Spleen (tissue), 11 donors: ENCODE measurements at regions not wholly inside any gene's neighbourhood (a gene's known extent, or its start where the extent isn't known, plus 50 kb on each side); places are given as distances from the start of the nearest gene placed in this dataset.

Source experiments
- DNase-seq: peaks from one replicate; pipeline ENCODE4 v3.0.0-alpha.2; 2020
- H3K27ac ChIP-seq, 8 donors: fragments of 200-600 bp; sonication (generic) in 7 of 8; 1 replicate in 4 of 8; 2 replicates in 4 of 8; pipeline versions ENCODE4 v1.5.0 to v1.8.0; 2016 to 2021; ENCODE audit warnings: inconsistent platforms in 4 of 8, mild to moderate bottlenecking in 4 of 8, moderate library complexity in 1 of 8
- H3K27me3 ChIP-seq, 7 donors: fragments of 200-600 bp; sonication (generic) in 6 of 7; replicated peaks in 1 of 7; 1 replicate in 4 of 7; 2 replicates in 3 of 7; pipeline versions ENCODE4 v1.5.0 to v1.8.0; 2016 to 2021; ENCODE audit warnings: inconsistent platforms in 3 of 7, mild to moderate bottlenecking in 1 of 7
- H3K36me3 ChIP-seq, 6 donors: fragments of 200-600 bp; sonication (generic) in 5 of 6; 1 replicate in 4 of 6; 2 replicates in 2 of 6; pipeline versions ENCODE4 v1.5.0 to v1.8.0; 2016 to 2021; ENCODE audit warnings: inconsistent platforms in 2 of 6
- H3K4me1 ChIP-seq, 6 donors: fragments of 200-600 bp; sonication (generic) in 5 of 6; 1 replicate in 3 of 6; 2 replicates in 3 of 6; pipeline versions ENCODE4 v1.5.0 to v1.8.0; 2016 to 2021; ENCODE audit warnings: inconsistent platforms in 3 of 6
- H3K4me3 ChIP-seq, 8 donors: fragments of 200-600 bp; sonication (generic) in 7 of 8; 1 replicate in 4 of 8; 2 replicates in 4 of 8; pipeline versions ENCODE4 v1.5.0 to v1.8.0; 2016 to 2021; ENCODE audit warnings: inconsistent platforms in 4 of 8, mild to moderate bottlenecking in 4 of 8, moderate library complexity in 2 of 8
- H3K9me3 ChIP-seq, 8 donors: fragments of 200-600 bp; sonication (generic) in 7 of 8; 1 replicate in 4 of 8; 2 replicates in 4 of 8; pipeline versions ENCODE4 v1.5.0 to v1.8.0; 2016 to 2021; ENCODE audit warnings: inconsistent platforms in 4 of 8
- CTCF ChIP-seq, 11 experiments: fragments of 200-600 bp in 7 of 11; fragments of 450-650 bp in 4 of 11; sonication (generic) in 4 of 11; IDR thresholded peaks in 8 of 11; conservative IDR thresholded peaks in 3 of 11; 1 replicate in 7 of 11; 2 replicates in 4 of 11; pipeline versions ENCODE4 v1.4.0 to v1.8.0; 2016 to 2021; ENCODE audit warnings: antibody characterized with exemption in 11 of 11, inconsistent platforms in 4 of 11, mild to moderate bottlenecking in 1 of 11
- POLR2A ChIP-seq, 3 donors: fragments of 450-650 bp; IDR thresholded peaks; one replicate each; pipeline ENCODE4 v1.5.1; 2017; ENCODE audit warnings: antibody characterized with exemption in 3 of 3, mild to moderate bottlenecking in 1 of 3
- POLR2AphosphoS5 ChIP-seq, 3 donors: sonication (generic); formaldehyde crosslinking; IDR thresholded peaks; one replicate each; pipeline ENCODE4 v1.5.1; 2017; ENCODE audit warnings: antibody characterized with exemption in 3 of 3
- WGBS, 5 donors: extraction: QIAGEN DNeasy Blood & Tissue Kit in 3 of 5; methylation state at CpG; one replicate each; pipeline versions ENCODE4 v1.1.5 to v1.1.7; 2013 to 2018; 5-methylcytosine and 5-hydroxymethylcytosine counted together
- intact Hi-C: fragments of 100-400 bp; cut with DNase I; formaldehyde crosslinking; loops from one replicate; pipeline ENCODE4 v1.15.0; 2023; ENCODE audit warnings: low total_unique reads
- donor health status: healthy with polysubstance abuse.
- donor health status: DM: no; HTN: no; CAD: no; lungs with moderate emphysema.
- donor health status: DM: no; HTN: no; CAD: no.
- donor health status: Bipolar disorder and iron deficiency.
- donor health status: healthy.
- donor health status: DM: no; HTN: no; CAD: no.
- donor health status: DM: yes; HTN: yes; CAD: no.

DNA sequence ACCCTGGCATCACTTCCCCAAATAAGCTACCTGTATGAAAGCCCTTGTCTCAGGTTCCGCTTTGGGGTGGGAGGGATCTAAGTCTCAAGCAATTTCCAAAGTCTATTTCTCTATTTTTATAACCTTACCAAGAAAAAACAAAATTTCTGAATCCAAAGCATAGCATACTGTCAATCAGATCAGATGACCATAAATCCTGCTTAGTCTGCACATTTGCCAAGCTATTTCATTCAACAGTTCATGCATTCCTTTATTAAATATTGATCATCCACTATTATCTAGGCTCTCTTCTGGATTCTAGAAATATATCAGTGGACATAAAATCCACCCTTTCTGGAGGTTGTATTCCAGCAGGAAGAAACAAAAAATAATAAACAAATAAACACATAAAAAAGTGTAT is 263.5 kb upstream of the USP15 start:
- DNase-seq = no peak
- H3K27ac ChIP-seq = no peak overlapping the region
- WGBS, 5 donors = 83 to 97% (median 85%) methylated on average over 1 of the region's 1 CpG
- intact Hi-C loops = no loop called here
- H3K9me3 ChIP-seq = no peaks in the 10 kb centered on the region
- no peak overlapping the region for H3K4me3 ChIP-seq
- no peaks in the 10 kb centered on the region for H3K27me3 ChIP-seq
- H3K36me3 ChIP-seq = no peaks in the 10 kb centered on the region
- H3K4me1 ChIP-seq = peaks cover 0 to 30% (median 7%) of the 10 kb centered on the region in 6 donors
- TF ChIP-seq POLR2AphosphoS5 (IDR thresholded peaks at IDR 0.05) = no peak
- no peak for TF ChIP-seq CTCF (IDR thresholded peaks at IDR 0.05 in 8 of 11, conservative IDR thresholded peaks at IDR 0.05 in 3 of 11)
- TF ChIP-seq POLR2A (IDR thresholded peaks at IDR 0.05) = no peak

DNA sequence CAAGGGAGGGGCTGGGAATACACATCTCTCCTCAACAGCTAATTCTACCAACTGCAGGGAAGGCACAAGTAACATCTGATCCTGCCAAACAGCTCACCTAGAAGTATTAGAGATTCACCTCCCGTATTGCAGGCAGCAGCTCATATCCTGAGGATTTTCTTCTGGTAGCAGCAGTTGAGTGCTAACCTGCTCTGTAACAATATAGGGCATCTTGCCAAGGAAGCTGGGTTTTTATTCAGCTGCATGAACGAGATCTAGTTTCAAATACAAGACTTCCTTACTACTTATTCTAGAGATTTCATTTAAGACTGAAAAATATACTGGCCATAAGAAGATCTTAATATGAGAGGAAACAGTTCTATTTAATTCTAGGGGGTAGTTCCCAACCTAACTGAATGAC is 261.4 kb upstream of the USP15 start:
- no peak overlapping the region for H3K27ac ChIP-seq
- H3K36me3 ChIP-seq = no peaks in the 10 kb centered on the region
- DNase-seq = no peak
- TF ChIP-seq CTCF (IDR thresholded peaks at IDR 0.05 in 8 of 11, conservative IDR thresholded peaks at IDR 0.05 in 3 of 11) = no peak
- TF ChIP-seq POLR2AphosphoS5 (IDR thresholded peaks at IDR 0.05) = no peak
- TF ChIP-seq POLR2A (IDR thresholded peaks at IDR 0.05) = no peak
- H3K9me3 ChIP-seq = no peaks in the 10 kb centered on the region
- no peak overlapping the region for H3K4me3 ChIP-seq
- H3K4me1 ChIP-seq = peaks cover 0 to 9% (median 3%) of the 10 kb centered on the region in 6 donors
- no peaks in the 10 kb centered on the region for H3K27me3 ChIP-seq
- intact Hi-C loops = no loop called here
- 10 to 21% (median 13%) methylated on average over 2 of the region's 2 CpGs for WGBS, 5 donors

GRCh38 chr12:61999311-61999710 is 260.9 kb upstream of the USP15 start:
- Histone ChIP-seq H3K36me3 (no peaks in the 10 kb centered on the region), H3K27ac (no peak overlapping the region), H3K4me3 (no peak overlapping the region), H3K9me3 (no peaks in the 10 kb centered on the region), H3K27me3 (no peaks in the 10 kb centered on the region), H3K4me1 (peaks cover 0 to 9% (median 3%) of the 10 kb centered on the region in 6 donors)
- no peak for DNase-seq
- WGBS, 5 donors = 46 to 70% (median 50%) methylated on average over 4 of the region's 4 CpGs
- TF ChIP-seq POLR2A (IDR thresholded peaks at IDR 0.05) = no peak
- TF ChIP-seq CTCF (IDR thresholded peaks at IDR 0.05 in 8 of 11, conservative IDR thresholded peaks at IDR 0.05 in 3 of 11) = no peak
- TF ChIP-seq POLR2AphosphoS5 (IDR thresholded peaks at IDR 0.05) = no peak
- intact Hi-C loops = no loop called here

DNA sequence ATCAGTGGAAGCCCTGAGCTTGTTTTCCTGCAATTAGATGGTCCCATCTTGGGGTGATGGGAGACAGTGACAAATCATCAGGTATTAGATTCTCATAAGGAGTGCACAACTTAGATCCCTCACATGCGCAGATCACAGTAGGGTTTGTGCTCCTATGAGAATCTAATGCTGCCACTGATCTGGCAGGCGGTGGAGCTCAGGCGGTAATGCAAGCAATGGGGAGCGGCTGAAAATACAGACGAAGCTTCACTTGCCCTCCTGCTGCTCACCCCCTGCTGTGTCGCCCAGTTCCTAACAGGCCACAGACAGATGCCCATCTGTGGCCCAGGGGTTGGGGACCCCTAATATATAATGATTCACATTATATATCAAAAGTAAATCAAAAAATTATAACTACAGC is 258.8 kb upstream of the USP15 start:
- Histone ChIP-seq H3K27me3 (no peaks in the 10 kb centered on the region), H3K36me3 (no peaks in the 10 kb centered on the region), H3K4me3 (no peak overlapping the region), H3K4me1 (peaks cover 0 to 9% (median 3%) of the 10 kb centered on the region in 6 donors), H3K27ac (no peak overlapping the region), H3K9me3 (no peaks in the 10 kb centered on the region)
- TF ChIP-seq POLR2AphosphoS5 (IDR thresholded peaks at IDR 0.05) (no peak), CTCF (IDR thresholded peaks at IDR 0.05 in 8 of 11, conservative IDR thresholded peaks at IDR 0.05 in 3 of 11) (no peak), POLR2A (IDR thresholded peaks at IDR 0.05) (no peak)
- WGBS, 5 donors = 95 to 98% (median 97%) methylated on average over 6 of the region's 6 CpGs
- intact Hi-C loops = no loop called here
- no peak for DNase-seq
